Body of pancreas (tissue), 4 donors: ENCODE measurements at regions not wholly inside any gene's neighbourhood (a gene's known extent, or its start where the extent isn't known, plus 50 kb on each side); places are given as distances from the start of the nearest gene placed in this dataset.

ENCODE experiments used
- CTCF ChIP-seq, 7 experiments: fragments of 450-650 bp in 4 of 7; fragments of 200-600 bp in 3 of 7; sonication (generic) in 3 of 7; IDR thresholded peaks; one replicate each; pipeline ENCODE4 v1.5.1; 2016 to 2019; ENCODE audit warnings: antibody characterized with exemption in 7 of 7
- POLR2A ChIP-seq, 3 donors: fragments of 450-650 bp; IDR thresholded peaks; one replicate each; pipeline ENCODE4 v1.6.1; 2016; ENCODE audit warnings: antibody characterized with exemption in 3 of 3, mild to moderate bottlenecking in 2 of 3

GRCh38 chr6:9745966-9746365, 668.9 kb downstream of the TFAP2A start:
- no peak for TF ChIP-seq CTCF (IDR thresholded peaks at IDR 0.05)
- TF ChIP-seq POLR2A (IDR thresholded peaks at IDR 0.05) = no peak
